ENCODE measurements at regions not wholly inside any gene's neighbourhood (a gene's known extent, or its start where the extent isn't known, plus 50 kb on each side); places are given as distances from the start of the nearest gene placed in this dataset.

GRCh38 chr4:20646287-20646686 is 54.0 kb upstream of the PACRGL start:
- Histone ChIP-seq H3K4me1 (ENCODE audit: insufficient read depth, low read length) (no peaks in the 10 kb centered on the region), H3K4me2 (ENCODE audit: low read depth, low read length) (no peak overlapping the region), H3K36me3 (replicated peaks in 1 of 2; ENCODE audit: control insufficient read depth in 1 of 2, insufficient read depth in 2 of 2, low read length in 2 of 2) (no peaks in the 10 kb centered on the region), H3K9me3 (ENCODE audit: low read length) (no peaks in the 10 kb centered on the region), H3K79me2 (ENCODE audit: insufficient read depth, low read length) (no peaks in the 10 kb centered on the region), H3K27ac (ENCODE audit: extremely low read length, insufficient read depth, low read length) (no peak overlapping the region), H3K27me3 (ENCODE audit: control insufficient read depth in 1 of 2, insufficient read depth in 2 of 2, low read length in 2 of 2) (no peaks in the 10 kb centered on the region), H4K20me1 (ENCODE audit: insufficient read depth, low read length) (no peaks in the 10 kb centered on the region), H2AFZ (ENCODE audit: low read length) (no peak overlapping the region), H3K9ac (ENCODE audit: insufficient read depth, low read depth, low read length) (no peak overlapping the region), H3K4me3 (replicated peaks in 1 of 3; ENCODE audit: insufficient read depth in 1 of 3, low read depth in 2 of 3, low read length in 3 of 3) (no peak overlapping the region)
- no peak for DNase-seq (ENCODE audit: low spot score)
- no peak for ATAC-seq
- TF ChIP-seq SMYD3 (CRISPR knock-in tag; IDR thresholded peaks at IDR 0.05) (no peak), MED8 (CRISPR knock-in tag; IDR thresholded peaks at IDR 0.05; ENCODE audit: insufficient replicate concordance) (no peak), SIX4 (CRISPR knock-in tag; IDR thresholded peaks at IDR 0.05) (no peak), ATM (IDR thresholded peaks at IDR 0.05; ENCODE audit: borderline replicate concordance) (no peak), SRSF1 (optimal IDR thresholded peaks at IDR 0.05; ENCODE audit: low read depth, low read length) (no peak), ZNF329 (CRISPR knock-in tag; IDR thresholded peaks at IDR 0.05; ENCODE audit: low read depth) (no peak), HNRNPH1 (optimal IDR thresholded peaks at IDR 0.05; ENCODE audit: low read depth, low read length) (no peak), RNF2 (conservative IDR thresholded peaks at IDR 0.05; ENCODE audit: low read depth) (no peak), IRF9 (CRISPR knock-in tag; IDR thresholded peaks at IDR 0.05; ENCODE audit: borderline replicate concordance) (no peak), TOE1 (CRISPR knock-in tag; IDR thresholded peaks at IDR 0.05) (no peak), SPEN (CRISPR knock-in tag; IDR thresholded peaks at IDR 0.05; ENCODE audit: low read depth) (no peak), ZNF644 (CRISPR knock-in tag; IDR thresholded peaks at IDR 0.05; ENCODE audit: low read depth) (no peak), CSRNP2 (CRISPR knock-in tag; conservative IDR thresholded peaks at IDR 0.05; ENCODE audit: low read depth) (no peak), THAP11 (CRISPR knock-in tag; IDR thresholded peaks at IDR 0.05) (no peak), ZNF446 (CRISPR knock-in tag; IDR thresholded peaks at IDR 0.05) (no peak), IKZF5 (CRISPR knock-in tag; IDR thresholded peaks at IDR 0.05) (no peak), EED (CRISPR knock-in tag; IDR thresholded peaks at IDR 0.05) (no peak)
- BruUV-seq (replicated peaks), result no TSS peak
- in situ Hi-C loops (cut with HindIII; ENCODE audit: extremely low pct_ligation_motif_present, low pct_unique_long_range_greater_than_20kb) (no loop called here), intact Hi-C loops (cut with micrococcal nuclease; ENCODE audit: unreplicated experiment) (no loop called here)
- POLR2A ChIA-PET, result no interaction called here
- no peak for FAIRE-seq
- CTCF ChIA-PET (ENCODE audit: low intra/inter-chr PET ratio, low total read pairs), result no interaction called here
